Colonic mucosa (tissue), 4 donors: ENCODE measurements at regions not wholly inside any gene's neighbourhood (a gene's known extent, or its start where the extent isn't known, plus 50 kb on each side); places are given as distances from the start of the nearest gene placed in this dataset.

Source experiments
- DNase-seq: peaks from one replicate; pipeline ENCODE4 v3.0.0-alpha.2; 2020
- H3K27ac ChIP-seq: fragments of 200-600 bp; one replicate; pipeline ENCODE4 v1.8.0; 2021
- H3K27me3 ChIP-seq: fragments of 200-600 bp; one replicate; pipeline ENCODE4 v1.8.0; 2021
- H3K36me3 ChIP-seq: fragments of 200-600 bp; one replicate; pipeline ENCODE4 v1.8.0; 2021
- H3K4me1 ChIP-seq: fragments of 200-600 bp; one replicate; pipeline ENCODE4 v1.8.0; 2021; ENCODE audit warnings: mild to moderate bottlenecking
- H3K4me3 ChIP-seq: fragments of 200-600 bp; one replicate; pipeline ENCODE4 v1.8.0; 2021
- H3K9ac ChIP-seq, 2 donors: one replicate each; pipeline ENCODE4 v1.7.0; 2013; ENCODE audit warnings: control low read depth in 2 of 2, low read depth in 2 of 2, low read length in 2 of 2
- H3K9me3 ChIP-seq: fragments of 200-600 bp; one replicate; pipeline ENCODE4 v1.8.0; 2021
- intact Hi-C: fragments of 100-400 bp; cut with DNase I; formaldehyde crosslinking; loops from one replicate; pipeline ENCODE4 v1.14.1; 2022
- TF ChIP-seq, protein P1 (sequence below): fragments of 200-600 bp; IDR thresholded peaks from one replicate; pipeline ENCODE4 v1.8.0; 2022; ENCODE audit warnings: antibody characterized with exemption, mild to moderate bottlenecking
- donor health status: healthy.
- donor health status: DM: no; HTN: no; CAD: no.
- donor health status: DM: no; HTN: no; CAD: no.

DNA sequence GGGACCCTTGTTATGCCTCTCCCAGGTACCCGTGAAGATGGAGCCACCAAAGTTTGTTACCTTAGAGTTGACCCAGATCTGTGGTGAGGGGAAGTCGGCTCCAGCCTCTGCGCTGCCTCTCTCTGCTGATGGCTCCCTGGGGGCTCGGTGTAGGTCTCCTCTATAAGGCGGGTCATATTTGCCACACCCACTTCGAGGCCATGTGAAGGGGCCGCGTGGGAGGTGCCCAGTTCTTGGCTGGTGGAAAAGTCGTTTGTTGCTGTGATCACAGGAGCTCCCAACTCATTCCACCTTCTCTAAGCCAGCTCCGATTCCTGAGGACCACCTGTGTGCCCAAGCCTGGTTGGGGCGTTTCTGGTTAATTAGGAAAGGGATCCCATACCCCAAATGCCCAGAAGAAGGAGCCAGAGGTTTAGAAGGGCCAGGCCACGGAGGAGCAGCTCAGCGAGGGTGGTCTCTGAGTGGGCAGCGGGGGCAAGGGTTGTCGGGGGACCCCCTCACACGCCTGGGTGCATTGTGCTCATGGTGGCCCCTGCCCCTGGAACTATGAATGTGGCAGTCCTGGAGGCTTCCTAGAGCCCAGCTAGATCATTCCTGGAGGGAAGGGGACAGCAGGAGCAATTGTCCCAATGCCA, 296.5 kb downstream of the ZNF536 start:
- Histone ChIP-seq H3K4me1 (no peaks in the 10 kb centered on the region), H3K9me3 (no peaks in the 10 kb centered on the region), H3K27me3 (no peaks in the 10 kb centered on the region), H3K9ac (no peak overlapping the region), H3K36me3 (no peaks in the 10 kb centered on the region), H3K4me3 (no peak overlapping the region), H3K27ac (no peak overlapping the region)
- TF ChIP-seq, protein P1, sequence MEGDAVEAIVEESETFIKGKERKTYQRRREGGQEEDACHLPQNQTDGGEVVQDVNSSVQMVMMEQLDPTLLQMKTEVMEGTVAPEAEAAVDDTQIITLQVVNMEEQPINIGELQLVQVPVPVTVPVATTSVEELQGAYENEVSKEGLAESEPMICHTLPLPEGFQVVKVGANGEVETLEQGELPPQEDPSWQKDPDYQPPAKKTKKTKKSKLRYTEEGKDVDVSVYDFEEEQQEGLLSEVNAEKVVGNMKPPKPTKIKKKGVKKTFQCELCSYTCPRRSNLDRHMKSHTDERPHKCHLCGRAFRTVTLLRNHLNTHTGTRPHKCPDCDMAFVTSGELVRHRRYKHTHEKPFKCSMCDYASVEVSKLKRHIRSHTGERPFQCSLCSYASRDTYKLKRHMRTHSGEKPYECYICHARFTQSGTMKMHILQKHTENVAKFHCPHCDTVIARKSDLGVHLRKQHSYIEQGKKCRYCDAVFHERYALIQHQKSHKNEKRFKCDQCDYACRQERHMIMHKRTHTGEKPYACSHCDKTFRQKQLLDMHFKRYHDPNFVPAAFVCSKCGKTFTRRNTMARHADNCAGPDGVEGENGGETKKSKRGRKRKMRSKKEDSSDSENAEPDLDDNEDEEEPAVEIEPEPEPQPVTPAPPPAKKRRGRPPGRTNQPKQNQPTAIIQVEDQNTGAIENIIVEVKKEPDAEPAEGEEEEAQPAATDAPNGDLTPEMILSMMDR = no peak
- intact Hi-C loops = loop anchor here (5.0 kb wide), 1 partner anchor 1559 kb away; no protein-coding TSS in a partner anchor
- DNase-seq = no peak

- TF ChIP-seq, protein P1 = no peak
- Histone ChIP-seq H3K27ac (no peak overlapping the region), H3K36me3 (no peaks in the 10 kb centered on the region), H3K9ac (no peak overlapping the region), H3K4me1 (no peaks in the 10 kb centered on the region), H3K9me3 (no peaks in the 10 kb centered on the region), H3K27me3 (no peaks in the 10 kb centered on the region), H3K4me3 (no peak overlapping the region)
- intact Hi-C loops = loop anchor here (5.0 kb wide), 1 partner anchor 1560 kb away; no protein-coding TSS in a partner anchor
- DNase-seq = no peak
Observed at GRCh38 chr19:30667746-30668145, 295.6 kb downstream of the ZNF536 start.

GRCh38 chr19:30667227-30667626, 295.0 kb downstream of the ZNF536 start:
- TF ChIP-seq, protein P1 = no peak
- intact Hi-C loops = loop anchor here (5.0 kb wide), 1 partner anchor 1560 kb away; no protein-coding TSS in a partner anchor
- no peaks in the 10 kb centered on the region for H3K9me3 ChIP-seq
- no peaks in the 10 kb centered on the region for H3K27me3 ChIP-seq
- DNase-seq = no peak
- H3K4me3 ChIP-seq = no peak overlapping the region
- H3K36me3 ChIP-seq = no peaks in the 10 kb centered on the region
- H3K9ac ChIP-seq = no peak overlapping the region
- no peaks in the 10 kb centered on the region for H3K4me1 ChIP-seq
- no peak overlapping the region for H3K27ac ChIP-seq

GRCh38 chr19:30666301-30666803, 294.2 kb downstream of the ZNF536 start:
- Histone ChIP-seq H3K9me3 (no peaks in the 10 kb centered on the region), H3K27me3 (no peaks in the 10 kb centered on the region), H3K4me3 (no peak overlapping the region), H3K27ac (no peak overlapping the region), H3K36me3 (no peaks in the 10 kb centered on the region), H3K9ac (no peak overlapping the region), H3K4me1 (no peaks in the 10 kb centered on the region)
- DNase-seq = peak; percentile 41
- intact Hi-C loops = loop anchor here (5.0 kb wide), 1 partner anchor 1561 kb away; no protein-coding TSS in a partner anchor
- TF ChIP-seq, protein P1 = peak; percentile 79

DNA sequence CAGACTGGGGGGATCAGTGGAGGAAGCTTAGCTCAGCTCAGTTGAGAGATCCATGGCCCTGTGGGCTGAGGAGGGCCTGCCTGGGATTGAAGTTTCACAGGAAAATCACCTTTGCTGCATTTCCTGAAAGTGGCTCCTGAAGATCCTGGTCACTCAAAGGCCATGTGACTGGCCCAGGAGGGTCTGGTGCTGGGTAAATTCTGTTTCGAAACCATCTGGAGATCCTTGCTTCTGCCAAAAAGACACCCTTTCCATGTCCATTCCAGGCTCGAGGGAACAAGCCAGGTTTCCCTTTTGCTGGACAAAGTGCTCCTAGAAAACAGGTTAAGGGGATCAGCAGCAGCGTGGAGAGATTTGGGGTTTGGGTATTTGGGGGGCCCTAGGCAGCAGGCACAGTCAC, 293.3 kb downstream of the ZNF536 start:
- Histone ChIP-seq H3K4me1 (no peaks in the 10 kb centered on the region), H3K27ac (no peak overlapping the region), H3K27me3 (no peaks in the 10 kb centered on the region), H3K4me3 (no peak overlapping the region), H3K36me3 (no peaks in the 10 kb centered on the region), H3K9ac (no peak overlapping the region), H3K9me3 (no peaks in the 10 kb centered on the region)
- DNase-seq = no peak
- intact Hi-C loops = loop anchor here (5.0 kb wide), 1 partner anchor 1562 kb away; no protein-coding TSS in a partner anchor
- TF ChIP-seq, protein P1 = no peak
